ENCODE measurements at regions not wholly inside any gene's neighbourhood (a gene's known extent, or its start where the extent isn't known, plus 50 kb on each side); places are given as distances from the start of the nearest gene placed in this dataset.

GRCh38 chr10:14403881-14404623, 73.3 kb upstream of the FRMD4A start:
- H3K36me3 ChIP-seq: no peaks in the 10 kb centered on the region
- no peaks in the 10 kb centered on the region for H3K27me3 ChIP-seq
- DNase-seq (ENCODE audit: low read depth in 1 of 2, low spot score in 1 of 2): no peak
- no peaks in the 10 kb centered on the region for H3K4me1 ChIP-seq (ENCODE audit: low read depth)
- no peak overlapping the region for H3K27ac ChIP-seq
- H3K9me3 ChIP-seq (ENCODE audit: low read depth): no peaks in the 10 kb centered on the region
- H3K4me3 ChIP-seq: no peak overlapping the region
- TF ChIP-seq CTCF (IDR thresholded peaks at IDR 0.05; ENCODE audit: low read depth, low read length): no peak

- Histone ChIP-seq H3K4me1 (ENCODE audit: low read depth) (no peaks in the 10 kb centered on the region), H3K9me3 (ENCODE audit: low read depth) (no peaks in the 10 kb centered on the region), H3K4me3 (no peak overlapping the region), H3K36me3 (no peaks in the 10 kb centered on the region), H3K27ac (no peak overlapping the region), H3K27me3 (no peaks in the 10 kb centered on the region)
- DNase-seq (ENCODE audit: low read depth in 1 of 2, low spot score in 1 of 2): no peak
- no peak for TF ChIP-seq CTCF (IDR thresholded peaks at IDR 0.05; ENCODE audit: low read depth, low read length)
Measured at GRCh38 chr10:14403359-14403758, 72.6 kb upstream of the FRMD4A start.

- no peaks in the 10 kb centered on the region for H3K4me1 ChIP-seq (ENCODE audit: low read depth)
Measured at GRCh38 chr10:14399641-14400040, 68.9 kb upstream of the FRMD4A start.

GRCh38 chr10:14397066-14397465, 66.3 kb upstream of the FRMD4A start:
- Histone ChIP-seq H3K4me1 (ENCODE audit: low read depth) (no peaks in the 10 kb centered on the region), H3K36me3 (no peaks in the 10 kb centered on the region), H3K4me3 (no peak overlapping the region), H3K9me3 (ENCODE audit: low read depth) (no peaks in the 10 kb centered on the region), H3K27me3 (no peaks in the 10 kb centered on the region), H3K27ac (no peak overlapping the region)
- no peak for TF ChIP-seq CTCF (IDR thresholded peaks at IDR 0.05; ENCODE audit: low read depth, low read length)
- peak in 1 of 2 donors; percentile 97 for DNase-seq (ENCODE audit: low read depth in 1 of 2, low spot score in 1 of 2)

More at GRCh38 chr10:14399641-14400040, 68.9 kb upstream of the FRMD4A start:
- no peak overlapping the region for H3K4me3 ChIP-seq
- no peaks in the 10 kb centered on the region for H3K36me3 ChIP-seq
- DNase-seq (ENCODE audit: low read depth in 1 of 2, low spot score in 1 of 2): no peak
- TF ChIP-seq CTCF (IDR thresholded peaks at IDR 0.05; ENCODE audit: low read depth, low read length): no peak
- H3K9me3 ChIP-seq (ENCODE audit: low read depth): no peaks in the 10 kb centered on the region
- H3K27ac ChIP-seq: no peak overlapping the region
- no peaks in the 10 kb centered on the region for H3K27me3 ChIP-seq

GRCh38 chr10:14396411-14397048, 65.8 kb upstream of the FRMD4A start:
- H3K4me3 ChIP-seq: no peak overlapping the region

More at GRCh38 chr10:14396411-14397048, 65.8 kb upstream of the FRMD4A start:
- DNase-seq (ENCODE audit: low read depth in 1 of 2, low spot score in 1 of 2): peak in 1 of 2 donors; percentile 57
- Histone ChIP-seq H3K27me3 (no peaks in the 10 kb centered on the region), H3K27ac (no peak overlapping the region), H3K9me3 (ENCODE audit: low read depth) (no peaks in the 10 kb centered on the region), H3K36me3 (no peaks in the 10 kb centered on the region), H3K4me1 (ENCODE audit: low read depth) (no peaks in the 10 kb centered on the region)
- TF ChIP-seq CTCF (IDR thresholded peaks at IDR 0.05; ENCODE audit: low read depth, low read length): peak; percentile 58
